ENCODE measurements at regions not wholly inside any gene's neighbourhood (a gene's known extent, or its start where the extent isn't known, plus 50 kb on each side); places are given as distances from the start of the nearest gene placed in this dataset.
A peak's percentile ranks its signal among the peaks of the same experiment; 100 is the strongest.

DNA sequence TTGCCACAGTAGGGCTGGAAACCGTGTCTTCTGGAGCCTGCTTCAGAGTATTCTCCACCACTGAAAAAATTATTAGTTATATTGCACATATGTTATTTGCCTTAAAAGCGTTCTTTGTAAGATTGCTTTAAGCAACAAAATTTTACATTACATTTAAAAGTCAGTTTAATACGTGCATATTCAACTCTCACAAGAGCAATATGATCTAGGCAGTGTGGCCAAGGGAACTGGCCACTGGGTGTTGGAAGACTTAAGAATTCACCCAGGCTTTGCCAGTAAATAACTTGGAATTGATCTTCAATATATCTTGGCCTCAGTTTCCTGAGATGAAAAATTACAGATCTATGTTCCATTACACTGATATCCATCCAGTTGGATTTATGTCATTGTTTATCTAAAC, 694.4 kb downstream of the EFNA5 start:
- in situ Hi-C loops (cut with HindIII; ENCODE audit: low sequenced_read_pairs) = no loop called here
- DNase-seq (ENCODE audit: low read depth) = no peak
- TF ChIP-seq, protein P1, sequence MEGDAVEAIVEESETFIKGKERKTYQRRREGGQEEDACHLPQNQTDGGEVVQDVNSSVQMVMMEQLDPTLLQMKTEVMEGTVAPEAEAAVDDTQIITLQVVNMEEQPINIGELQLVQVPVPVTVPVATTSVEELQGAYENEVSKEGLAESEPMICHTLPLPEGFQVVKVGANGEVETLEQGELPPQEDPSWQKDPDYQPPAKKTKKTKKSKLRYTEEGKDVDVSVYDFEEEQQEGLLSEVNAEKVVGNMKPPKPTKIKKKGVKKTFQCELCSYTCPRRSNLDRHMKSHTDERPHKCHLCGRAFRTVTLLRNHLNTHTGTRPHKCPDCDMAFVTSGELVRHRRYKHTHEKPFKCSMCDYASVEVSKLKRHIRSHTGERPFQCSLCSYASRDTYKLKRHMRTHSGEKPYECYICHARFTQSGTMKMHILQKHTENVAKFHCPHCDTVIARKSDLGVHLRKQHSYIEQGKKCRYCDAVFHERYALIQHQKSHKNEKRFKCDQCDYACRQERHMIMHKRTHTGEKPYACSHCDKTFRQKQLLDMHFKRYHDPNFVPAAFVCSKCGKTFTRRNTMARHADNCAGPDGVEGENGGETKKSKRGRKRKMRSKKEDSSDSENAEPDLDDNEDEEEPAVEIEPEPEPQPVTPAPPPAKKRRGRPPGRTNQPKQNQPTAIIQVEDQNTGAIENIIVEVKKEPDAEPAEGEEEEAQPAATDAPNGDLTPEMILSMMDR (IDR thresholded peaks at IDR 0.05; ENCODE audit: low read depth, low read length, missing control alignments) = no peak
- no peak overlapping the region for H3K4me3 ChIP-seq (ENCODE audit: low read depth, low read length)

DNA sequence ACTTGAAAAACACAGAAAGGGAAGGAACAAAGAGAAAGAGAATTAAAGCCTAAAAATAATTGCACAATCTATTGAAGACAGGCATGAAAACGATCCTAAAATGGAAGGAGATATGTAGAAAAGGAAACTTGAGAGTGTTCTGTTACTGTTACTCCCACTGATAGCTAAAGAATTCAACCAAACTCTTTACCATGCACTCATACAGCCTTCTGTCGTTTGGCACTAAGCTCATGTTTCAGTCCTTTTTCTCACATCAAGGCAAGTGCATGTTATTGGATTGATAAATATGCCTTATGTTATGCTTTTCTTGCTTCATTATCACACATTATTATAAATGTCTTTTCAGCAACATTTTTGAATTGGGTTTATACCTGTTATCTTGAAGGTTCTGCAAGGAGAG, 696.5 kb downstream of the EFNA5 start:
- in situ Hi-C loops (cut with HindIII; ENCODE audit: low sequenced_read_pairs) = no loop called here
- H3K4me3 ChIP-seq (ENCODE audit: low read depth, low read length) = no peak overlapping the region
- no peak for DNase-seq (ENCODE audit: low read depth)
- TF ChIP-seq, protein P1 (IDR thresholded peaks at IDR 0.05; ENCODE audit: low read depth, low read length, missing control alignments) = no peak

DNA sequence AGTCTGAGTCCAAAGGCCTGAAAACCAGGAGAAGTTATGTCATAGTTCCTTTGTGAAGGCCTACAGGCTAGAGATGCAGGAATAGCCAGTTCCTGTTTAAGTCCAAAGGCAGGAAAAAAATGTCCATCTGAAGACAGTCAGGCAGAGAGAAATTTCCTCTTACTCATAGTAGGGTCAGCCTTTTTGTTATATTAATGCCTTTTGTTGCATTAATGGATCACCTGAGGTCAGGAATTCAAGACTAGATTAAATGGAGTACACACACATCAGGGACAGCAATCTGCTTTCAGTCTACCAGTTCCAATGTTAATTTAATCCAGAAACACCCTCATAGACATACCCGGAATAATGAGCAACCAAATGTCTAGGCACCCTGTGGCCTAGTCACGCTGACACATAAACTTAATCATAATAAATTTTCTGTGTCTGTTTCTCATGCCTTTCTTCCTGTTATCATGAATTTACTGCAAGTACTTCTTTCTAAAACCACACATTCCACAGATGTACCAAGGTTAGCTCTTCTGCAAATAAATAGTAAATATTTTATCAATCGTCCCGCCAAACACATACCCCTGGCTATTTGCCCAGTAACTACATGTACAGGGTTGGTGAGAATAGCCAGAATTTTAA, 703.9 kb downstream of the EFNA5 start:
- TF ChIP-seq, protein P1 (IDR thresholded peaks at IDR 0.05; ENCODE audit: low read depth, low read length, missing control alignments) = no peak
- in situ Hi-C loops (cut with HindIII; ENCODE audit: low sequenced_read_pairs) = no loop called here
- DNase-seq (ENCODE audit: low read depth) = no peak
- no peak overlapping the region for H3K4me3 ChIP-seq (ENCODE audit: low read depth, low read length)

DNA sequence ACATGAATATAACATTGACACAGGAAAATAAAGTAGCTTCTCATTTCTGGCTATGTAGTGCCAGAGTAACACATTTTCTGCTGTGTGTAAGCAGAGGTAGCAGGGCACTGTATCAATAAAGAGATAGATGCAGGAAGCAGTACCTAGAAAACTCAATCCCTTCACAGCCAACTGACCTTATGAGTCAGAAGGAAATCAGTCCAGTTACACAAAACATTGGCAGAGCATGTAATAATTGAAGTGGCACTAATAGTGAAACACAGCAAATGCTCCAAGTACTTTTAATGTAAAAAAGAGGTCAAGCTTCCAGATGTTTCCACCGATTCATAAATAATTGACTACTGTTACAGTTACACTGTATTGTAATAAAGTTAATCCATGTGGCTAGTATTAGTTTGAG, 706.6 kb downstream of the EFNA5 start:
- TF ChIP-seq, protein P1 (IDR thresholded peaks at IDR 0.05; ENCODE audit: low read depth, low read length, missing control alignments) = no peak
- no peak overlapping the region for H3K4me3 ChIP-seq (ENCODE audit: low read depth, low read length)
- DNase-seq (ENCODE audit: low read depth) = peak; percentile 70
- in situ Hi-C loops (cut with HindIII; ENCODE audit: low sequenced_read_pairs) = no loop called here

DNA sequence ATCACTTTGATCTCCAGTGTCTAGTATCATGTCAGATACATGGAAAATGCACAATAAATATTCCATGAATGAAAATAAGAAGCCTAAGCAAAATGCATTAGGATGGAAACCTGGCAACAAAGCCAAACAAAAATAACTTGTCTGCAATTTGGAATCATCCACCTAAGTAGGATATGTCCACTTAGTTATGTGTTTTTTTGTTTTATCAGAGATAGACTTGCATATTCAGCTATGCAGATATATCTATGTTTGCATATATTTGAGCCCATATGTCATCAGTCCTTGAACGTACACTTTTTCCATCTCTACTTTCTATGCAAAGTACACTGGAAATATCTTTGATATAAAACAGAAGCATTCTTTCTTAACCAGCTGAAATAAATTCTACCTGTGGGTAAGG, 707.1 kb downstream of the EFNA5 start:
- no peak overlapping the region for H3K4me3 ChIP-seq (ENCODE audit: low read depth, low read length)
- in situ Hi-C loops (cut with HindIII; ENCODE audit: low sequenced_read_pairs) = no loop called here
- no peak for DNase-seq (ENCODE audit: low read depth)
- TF ChIP-seq, protein P1 (IDR thresholded peaks at IDR 0.05; ENCODE audit: low read depth, low read length, missing control alignments) = no peak

DNA sequence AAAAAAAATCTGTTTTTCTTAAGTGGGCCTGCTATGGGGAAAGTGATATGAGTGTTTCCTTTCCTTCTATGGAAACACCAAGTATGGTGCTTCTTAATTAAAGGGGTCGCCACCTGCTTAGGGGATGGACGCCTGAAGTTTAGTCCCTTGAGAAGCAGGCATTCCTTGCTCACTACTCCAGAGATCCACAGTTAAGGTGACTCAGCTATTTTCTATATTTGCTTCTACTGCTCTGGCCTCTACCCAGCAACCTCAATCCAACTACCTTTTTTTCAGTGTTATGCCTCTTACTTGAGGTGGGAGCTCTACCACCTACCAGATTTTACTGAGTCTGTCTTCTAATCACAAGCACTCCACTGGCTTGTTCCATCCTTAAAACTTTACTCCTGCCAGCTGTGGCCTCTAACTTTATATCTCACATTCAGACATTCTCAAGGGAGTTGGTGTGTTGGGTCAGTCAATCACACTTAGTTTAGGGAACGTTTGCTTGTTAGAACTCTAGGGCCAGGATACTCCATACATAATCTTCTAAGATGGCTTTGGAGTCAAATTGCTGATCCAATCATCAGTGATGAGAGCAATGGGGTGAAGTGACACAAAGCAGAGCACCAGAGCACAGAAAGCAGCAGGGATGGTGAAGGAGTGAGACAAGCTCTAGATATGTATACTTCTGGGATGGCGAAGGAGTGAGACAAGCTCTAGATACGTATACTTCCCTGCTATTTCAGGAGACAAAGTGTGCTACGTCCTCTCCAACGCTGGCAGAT, 708.1 kb downstream of the EFNA5 start:
- in situ Hi-C loops (cut with HindIII; ENCODE audit: low sequenced_read_pairs) = no loop called here
- no peak overlapping the region for H3K4me3 ChIP-seq (ENCODE audit: low read depth, low read length)
- TF ChIP-seq, protein P1 (IDR thresholded peaks at IDR 0.05; ENCODE audit: low read depth, low read length, missing control alignments) = no peak
- no peak for DNase-seq (ENCODE audit: low read depth)
